ENCODE measurements at regions not wholly inside any gene's neighbourhood (a gene's known extent, or its start where the extent isn't known, plus 50 kb on each side); places are given as distances from the start of the nearest gene placed in this dataset.

GRCh38 chr20:22511943-22512910 is 72.1 kb downstream of the FOXA2 start (continued):
- TF ChIP-seq HOMEZ (CRISPR knock-in tag; IDR thresholded peaks at IDR 0.05; ENCODE audit: low read depth): peak; percentile 85
- no peak for TF ChIP-seq NFRKB (IDR thresholded peaks at IDR 0.05)
- no peak for TF ChIP-seq TCF12 (IDR thresholded peaks at IDR 0.05)
- TF ChIP-seq TCF12 (CRISPR knock-in tag; IDR thresholded peaks at IDR 0.05): peak; percentile 94
- peak; percentile 83; the same call in 1 of the 2 replicates for TF ChIP-seq ZNF670 (CRISPR knock-in tag; IDR thresholded peaks at IDR 0.05; ENCODE audit: borderline replicate concordance)
- TF ChIP-seq, protein P1, sequence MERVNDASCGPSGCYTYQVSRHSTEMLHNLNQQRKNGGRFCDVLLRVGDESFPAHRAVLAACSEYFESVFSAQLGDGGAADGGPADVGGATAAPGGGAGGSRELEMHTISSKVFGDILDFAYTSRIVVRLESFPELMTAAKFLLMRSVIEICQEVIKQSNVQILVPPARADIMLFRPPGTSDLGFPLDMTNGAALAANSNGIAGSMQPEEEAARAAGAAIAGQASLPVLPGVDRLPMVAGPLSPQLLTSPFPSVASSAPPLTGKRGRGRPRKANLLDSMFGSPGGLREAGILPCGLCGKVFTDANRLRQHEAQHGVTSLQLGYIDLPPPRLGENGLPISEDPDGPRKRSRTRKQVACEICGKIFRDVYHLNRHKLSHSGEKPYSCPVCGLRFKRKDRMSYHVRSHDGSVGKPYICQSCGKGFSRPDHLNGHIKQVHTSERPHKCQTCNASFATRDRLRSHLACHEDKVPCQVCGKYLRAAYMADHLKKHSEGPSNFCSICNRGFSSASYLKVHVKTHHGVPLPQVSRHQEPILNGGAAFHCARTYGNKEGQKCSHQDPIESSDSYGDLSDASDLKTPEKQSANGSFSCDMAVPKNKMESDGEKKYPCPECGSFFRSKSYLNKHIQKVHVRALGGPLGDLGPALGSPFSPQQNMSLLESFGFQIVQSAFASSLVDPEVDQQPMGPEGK (CRISPR knock-in tag; IDR thresholded peaks at IDR 0.05): peak; percentile 98
- TF ChIP-seq ONECUT2 (CRISPR knock-in tag; IDR thresholded peaks at IDR 0.05): peak; percentile 87
- TF ChIP-seq MXI1 (IDR thresholded peaks at IDR 0.05; ENCODE audit: borderline replicate concordance, low read depth, low read length): peak; percentile 76; the same call in 1 of the 3 replicates
- TF ChIP-seq ZBTB40 (IDR thresholded peaks at IDR 0.05): no peak
- peak; percentile 70 for TF ChIP-seq ZBTB40 (CRISPR knock-in tag; IDR thresholded peaks at IDR 0.05)
- no peak for TF ChIP-seq NFATC3 (CRISPR knock-in tag; IDR thresholded peaks at IDR 0.05)
- 0 out of 2 replicates have a peak, but pooled peaks have one; percentile 47 for TF ChIP-seq RNF2 (conservative IDR thresholded peaks at IDR 0.05; ENCODE audit: low read depth)
- peak; percentile 5; the same call in 1 of the 2 replicates for TF ChIP-seq ZNF274 (CRISPR knock-in tag; IDR thresholded peaks at IDR 0.05)
- TF ChIP-seq HOXA7 (CRISPR knock-in tag; IDR thresholded peaks at IDR 0.05): no peak
- no peak for TF ChIP-seq ZNF275 (CRISPR knock-in tag; IDR thresholded peaks at IDR 0.05; ENCODE audit: borderline replicate concordance)

Measured in HepG2 (cell line).